ENCODE measurements at regions not wholly inside any gene's neighbourhood (a gene's known extent, or its start where the extent isn't known, plus 50 kb on each side); places are given as distances from the start of the nearest gene placed in this dataset.

GRCh38 chr10:33732161-33732680, 397.8 kb upstream of the NRP1 start:
- no peak overlapping the region for H3K27ac ChIP-seq
- H3K27me3 ChIP-seq, result no peaks in the 10 kb centered on the region
- no peak for TF ChIP-seq CTCF (IDR thresholded peaks at IDR 0.05)
- 11 to 13% methylated on average over 8 of the region's 8 CpGs for WGBS, 2 donors
- no peak for DNase-seq
- ATAC-seq, result peak in 1 of 4 donors; percentile 26
- intact Hi-C loops (cut with DNase I), result no loop called here
- H3K4me3 ChIP-seq, result no peak overlapping the region
- H3K36me3 ChIP-seq, result no peaks in the 10 kb centered on the region
- peaks cover 0 to 11% (median 9%) of the 10 kb centered on the region in 3 donors for H3K4me1 ChIP-seq
- no peaks in the 10 kb centered on the region for H3K9me3 ChIP-seq
- no peak for FAIRE-seq

- intact Hi-C loops (cut with DNase I), result no loop called here
- no peak for FAIRE-seq
- Histone ChIP-seq H3K27ac (no peak overlapping the region), H3K4me1 (peaks cover 0 to 11% (median 9%) of the 10 kb centered on the region in 3 donors), H3K9me3 (no peaks in the 10 kb centered on the region), H3K27me3 (no peaks in the 10 kb centered on the region), H3K36me3 (no peaks in the 10 kb centered on the region), H3K4me3 (no peak overlapping the region)
- no peak for TF ChIP-seq CTCF (IDR thresholded peaks at IDR 0.05)
- 82 to 89% methylated on average over 6 of the region's 6 CpGs for WGBS, 2 donors
- ATAC-seq, result no peak
- DNase-seq, result no peak
These were observed 396.9 kb upstream of the NRP1 start for GRCh38 chr10:33731322-33731721.

- Histone ChIP-seq H3K9me3 (no peaks in the 10 kb centered on the region), H3K4me3 (no peak overlapping the region), H3K27ac (no peak overlapping the region), H3K4me1 (no peaks in the 10 kb centered on the region), H3K36me3 (no peaks in the 10 kb centered on the region), H3K27me3 (no peaks in the 10 kb centered on the region)
- no peak for ATAC-seq
- TF ChIP-seq CTCF (IDR thresholded peaks at IDR 0.05), result no peak
- FAIRE-seq, result no peak
- intact Hi-C loops (cut with DNase I), result no loop called here
- DNase-seq, result no peak
- WGBS, 2 donors, result 73 to 85% methylated on average over 4 of the region's 4 CpGs
These were observed 391.0 kb upstream of the NRP1 start for GRCh38 chr10:33725430-33725829.

- no peak for TF ChIP-seq CTCF (IDR thresholded peaks at IDR 0.05)
- peaks cover 0 to 5% (median 0%) of the 10 kb centered on the region in 3 donors for H3K4me1 ChIP-seq
- FAIRE-seq (no peak), DNase-seq (no peak), ATAC-seq (no peak)
- WGBS, 2 donors, result 74 to 78% methylated on average over 2 of the region's 2 CpGs
- H3K36me3 ChIP-seq, result no peaks in the 10 kb centered on the region
- H3K9me3 ChIP-seq, result no peaks in the 10 kb centered on the region
- H3K4me3 ChIP-seq, result no peak overlapping the region
- no peaks in the 10 kb centered on the region for H3K27me3 ChIP-seq
- H3K27ac ChIP-seq, result no peak overlapping the region
- intact Hi-C loops (cut with DNase I), result no loop called here
These were observed 388.7 kb upstream of the NRP1 start for GRCh38 chr10:33723181-33723580.

GRCh38 chr10:33722067-33722466, 387.6 kb upstream of the NRP1 start:
- ATAC-seq (no peak), FAIRE-seq (no peak), DNase-seq (no peak)
- H3K4me1 ChIP-seq, result peaks cover 0 to 5% (median 0%) of the 10 kb centered on the region in 3 donors
- no peaks in the 10 kb centered on the region for H3K36me3 ChIP-seq
- WGBS, 2 donors, result 45 to 57% methylated on average over 3 of the region's 3 CpGs
- no peaks in the 10 kb centered on the region for H3K9me3 ChIP-seq
- no peaks in the 10 kb centered on the region for H3K27me3 ChIP-seq
- no peak overlapping the region for H3K4me3 ChIP-seq
- intact Hi-C loops (cut with DNase I), result no loop called here
- H3K27ac ChIP-seq, result no peak overlapping the region
- TF ChIP-seq CTCF (IDR thresholded peaks at IDR 0.05), result no peak
